Right ventricle myocardium superior (tissue), 1 donor: ENCODE measurements at regions not wholly inside any gene's neighbourhood (a gene's known extent, or its start where the extent isn't known, plus 50 kb on each side); places are given as distances from the start of the nearest gene placed in this dataset.

ENCODE experiments used
- ATAC-seq: fragments of 200-7000 bp; cut with Tn5 transposase; one replicate; pipeline ENCODE4 v1.9.1; 2020; ENCODE audit warnings: mild to moderate bottlenecking; ENCODE audit not compliant: poor library complexity
- DNase-seq: peaks from one replicate; pipeline ENCODE4 v3.0.0-alpha.2; 2020
- intact Hi-C: fragments of 100-400 bp; cut with DNase I; formaldehyde crosslinking; loops from one replicate; pipeline ENCODE4 v1.11.2; 2022
- donor health status: DM: no; HTN: yes; CAD: no; lungs with severe emphysema.

- no peak for DNase-seq
- ATAC-seq = no peak
- intact Hi-C loops = no loop called here
These were observed 749.1 kb upstream of the SORCS1 start for GRCh38 chr10:107913317-107914294.

- ATAC-seq = no peak
- intact Hi-C loops = no loop called here
These were observed 736.6 kb upstream of the SORCS1 start for GRCh38 chr10:107901076-107901475.

GRCh38 chr10:107900131-107900530, 735.6 kb upstream of the SORCS1 start:
- ATAC-seq = no peak
- no peak for DNase-seq
- intact Hi-C loops = no loop called here

More at GRCh38 chr10:107901076-107901475, 736.6 kb upstream of the SORCS1 start:
- DNase-seq = no peak

- intact Hi-C loops = no loop called here
- DNase-seq (no peak), ATAC-seq (no peak)
These were observed 735.1 kb upstream of the SORCS1 start for GRCh38 chr10:107899502-107900062.

GRCh38 chr10:107899075-107899474, 734.6 kb upstream of the SORCS1 start:
- DNase-seq (no peak), ATAC-seq (no peak)
- intact Hi-C loops = no loop called here

GRCh38 chr10:107898392-107898791, 733.9 kb upstream of the SORCS1 start:
- ATAC-seq = no peak
- DNase-seq = no peak
- intact Hi-C loops = no loop called here

- ATAC-seq (no peak), DNase-seq (no peak)
- intact Hi-C loops = no loop called here
These were observed 730.0 kb upstream of the SORCS1 start for GRCh38 chr10:107894516-107894915.

- intact Hi-C loops = no loop called here
- DNase-seq (no peak), ATAC-seq (no peak)
These were observed 724.6 kb upstream of the SORCS1 start for GRCh38 chr10:107889105-107889504.

GRCh38 chr10:107880185-107880584, 715.7 kb upstream of the SORCS1 start:
- DNase-seq = no peak
- intact Hi-C loops = no loop called here
- ATAC-seq = no peak

- no peak for ATAC-seq
- no peak for DNase-seq
- intact Hi-C loops = no loop called here
These were observed 708.5 kb upstream of the SORCS1 start for GRCh38 chr10:107873007-107873406.

GRCh38 chr10:107865691-107866090, 701.2 kb upstream of the SORCS1 start:
- DNase-seq (no peak), ATAC-seq (no peak)
- intact Hi-C loops = no loop called here

- DNase-seq = no peak
- intact Hi-C loops = no loop called here
- no peak for ATAC-seq
These were observed 694.6 kb upstream of the SORCS1 start for GRCh38 chr10:107859065-107859464.

GRCh38 chr10:107856047-107856315, 691.5 kb upstream of the SORCS1 start:
- ATAC-seq = no peak
- intact Hi-C loops = no loop called here
- DNase-seq = no peak

GRCh38 chr10:107855301-107856046, 691.0 kb upstream of the SORCS1 start:
- DNase-seq (no peak), ATAC-seq (no peak)
- intact Hi-C loops = no loop called here

GRCh38 chr10:107848726-107849360, 684.3 kb upstream of the SORCS1 start:
- intact Hi-C loops = no loop called here
- DNase-seq = no peak
- no peak for ATAC-seq

GRCh38 chr10:107847620-107848019, 683.1 kb upstream of the SORCS1 start:
- no peak for DNase-seq
- intact Hi-C loops = no loop called here
- ATAC-seq = no peak

- intact Hi-C loops = no loop called here
- ATAC-seq (no peak), DNase-seq (no peak)
These were observed 670.2 kb upstream of the SORCS1 start for GRCh38 chr10:107834706-107835105.

GRCh38 chr10:107831772-107832171, 667.3 kb upstream of the SORCS1 start:
- DNase-seq = no peak
- intact Hi-C loops = no loop called here
- ATAC-seq = no peak

- DNase-seq (no peak), ATAC-seq (no peak)
- intact Hi-C loops = no loop called here
These were observed 664.7 kb upstream of the SORCS1 start for GRCh38 chr10:107829161-107829560.
